ENCODE measurements at regions not wholly inside any gene's neighbourhood (a gene's known extent, or its start where the extent isn't known, plus 50 kb on each side); places are given as distances from the start of the nearest gene placed in this dataset.

- Histone ChIP-seq H3K4me1 (no peaks in the 10 kb centered on the region), H3K36me3 (no peaks in the 10 kb centered on the region), H3K9me3 (no peaks in the 10 kb centered on the region), H3K27ac (no peak overlapping the region), H3K27me3 (peaks cover 7% of the 10 kb centered on the region), H3K4me3 (no peak overlapping the region)
- 100% methylated on average over 1 of the region's 1 CpG for WGBS, 2 donors (ENCODE audit: low coverage in 1 of 2)
- ATAC-seq: no peak
- TF ChIP-seq POLR2AphosphoS5 (IDR thresholded peaks at IDR 0.05) (no peak), EP300 (IDR thresholded peaks at IDR 0.05) (no peak), POLR2A (IDR thresholded peaks at IDR 0.05) (no peak), CTCF (IDR thresholded peaks at IDR 0.05) (no peak)
These were observed 93.2 kb downstream of the PTCSC3 start for GRCh38 chr14:36083317-36083716.

GRCh38 chr14:36078080-36078479, 98.4 kb downstream of the PTCSC3 start:
- ATAC-seq: no peak
- no peaks in the 10 kb centered on the region for H3K36me3 ChIP-seq
- TF ChIP-seq CTCF (IDR thresholded peaks at IDR 0.05): no peak
- TF ChIP-seq POLR2A (IDR thresholded peaks at IDR 0.05): no peak
- TF ChIP-seq POLR2AphosphoS5 (IDR thresholded peaks at IDR 0.05): no peak
- TF ChIP-seq EP300 (IDR thresholded peaks at IDR 0.05): no peak
- H3K4me3 ChIP-seq: no peak overlapping the region
- no peaks in the 10 kb centered on the region for H3K4me1 ChIP-seq
- H3K27ac ChIP-seq: no peak overlapping the region
- peaks cover 6% of the 10 kb centered on the region for H3K27me3 ChIP-seq
- peaks cover 0 to 9% (median 0%) of the 10 kb centered on the region in 3 donors for H3K9me3 ChIP-seq

- H3K4me3 ChIP-seq: no peak overlapping the region
- H3K4me1 ChIP-seq: no peaks in the 10 kb centered on the region
- H3K27me3 ChIP-seq: peaks cover 23% of the 10 kb centered on the region
- WGBS, 2 donors (ENCODE audit: low coverage in 1 of 2): no CpG with 5 or more reads among the region's 1 CpG
- no peak overlapping the region for H3K27ac ChIP-seq
- no peaks in the 10 kb centered on the region for H3K36me3 ChIP-seq
- TF ChIP-seq EP300 (IDR thresholded peaks at IDR 0.05): no peak
- no peak for ATAC-seq
- peaks cover 0 to 9% (median 0%) of the 10 kb centered on the region in 3 donors for H3K9me3 ChIP-seq
These were observed 100.3 kb downstream of the PTCSC3 start for GRCh38 chr14:36076197-36076596.

GRCh38 chr14:36075203-36075602, 101.3 kb downstream of the PTCSC3 start:
- H3K4me3 ChIP-seq: no peak overlapping the region
- H3K4me1 ChIP-seq: no peaks in the 10 kb centered on the region
- TF ChIP-seq CTCF (IDR thresholded peaks at IDR 0.05) (no peak), POLR2A (IDR thresholded peaks at IDR 0.05) (no peak), EP300 (IDR thresholded peaks at IDR 0.05) (no peak), POLR2AphosphoS5 (IDR thresholded peaks at IDR 0.05) (no peak)
- peaks cover 0 to 9% (median 0%) of the 10 kb centered on the region in 3 donors for H3K9me3 ChIP-seq
- no peak overlapping the region for H3K27ac ChIP-seq
- ATAC-seq: no peak
- H3K27me3 ChIP-seq: peaks cover 31% of the 10 kb centered on the region
- WGBS, 2 donors (ENCODE audit: low coverage in 1 of 2): 70 to 72% methylated on average over 7 of the region's 7 CpGs
- H3K36me3 ChIP-seq: no peaks in the 10 kb centered on the region

GRCh38 chr14:36070720-36071043, 105.8 kb downstream of the PTCSC3 start:
- Histone ChIP-seq H3K27me3 (peaks cover 37% of the 10 kb centered on the region), H3K27ac (no peak overlapping the region), H3K9me3 (no peaks in the 10 kb centered on the region), H3K36me3 (no peaks in the 10 kb centered on the region), H3K4me3 (no peak overlapping the region), H3K4me1 (peaks cover 0 to 6% (median 2%) of the 10 kb centered on the region in 3 donors)
- WGBS, 2 donors (ENCODE audit: low coverage in 1 of 2): 33 to 54% methylated on average over 3 to 4 of the region's 4 CpGs
- TF ChIP-seq EP300 (IDR thresholded peaks at IDR 0.05) (no peak), CTCF (IDR thresholded peaks at IDR 0.05) (no peak), POLR2AphosphoS5 (IDR thresholded peaks at IDR 0.05) (no peak), POLR2A (IDR thresholded peaks at IDR 0.05) (no peak)
- ATAC-seq: no peak

All from gastroesophageal sphincter (tissue), 4 donors.